ENCODE measurements at regions not wholly inside any gene's neighbourhood (a gene's known extent, or its start where the extent isn't known, plus 50 kb on each side); places are given as distances from the start of the nearest gene placed in this dataset.
A peak's percentile ranks its signal among the peaks of the same experiment; 100 is the strongest.

- TF ChIP-seq FOXP2 (optimal IDR thresholded peaks at IDR 0.05; ENCODE audit: borderline replicate concordance, extremely low read depth, extremely low read length, insufficient read depth) (no peak), POLR2AphosphoS5 (IDR thresholded peaks at IDR 0.05; ENCODE audit: low read depth, low read length) (no peak), SIN3A (IDR thresholded peaks at IDR 0.05; ENCODE audit: borderline replicate concordance, insufficient read depth, low read length) (no peak), TAF1 (IDR thresholded peaks at IDR 0.05; ENCODE audit: borderline replicate concordance, insufficient read depth, low read length) (no peak)
- TF ChIP-seq, protein P1, sequence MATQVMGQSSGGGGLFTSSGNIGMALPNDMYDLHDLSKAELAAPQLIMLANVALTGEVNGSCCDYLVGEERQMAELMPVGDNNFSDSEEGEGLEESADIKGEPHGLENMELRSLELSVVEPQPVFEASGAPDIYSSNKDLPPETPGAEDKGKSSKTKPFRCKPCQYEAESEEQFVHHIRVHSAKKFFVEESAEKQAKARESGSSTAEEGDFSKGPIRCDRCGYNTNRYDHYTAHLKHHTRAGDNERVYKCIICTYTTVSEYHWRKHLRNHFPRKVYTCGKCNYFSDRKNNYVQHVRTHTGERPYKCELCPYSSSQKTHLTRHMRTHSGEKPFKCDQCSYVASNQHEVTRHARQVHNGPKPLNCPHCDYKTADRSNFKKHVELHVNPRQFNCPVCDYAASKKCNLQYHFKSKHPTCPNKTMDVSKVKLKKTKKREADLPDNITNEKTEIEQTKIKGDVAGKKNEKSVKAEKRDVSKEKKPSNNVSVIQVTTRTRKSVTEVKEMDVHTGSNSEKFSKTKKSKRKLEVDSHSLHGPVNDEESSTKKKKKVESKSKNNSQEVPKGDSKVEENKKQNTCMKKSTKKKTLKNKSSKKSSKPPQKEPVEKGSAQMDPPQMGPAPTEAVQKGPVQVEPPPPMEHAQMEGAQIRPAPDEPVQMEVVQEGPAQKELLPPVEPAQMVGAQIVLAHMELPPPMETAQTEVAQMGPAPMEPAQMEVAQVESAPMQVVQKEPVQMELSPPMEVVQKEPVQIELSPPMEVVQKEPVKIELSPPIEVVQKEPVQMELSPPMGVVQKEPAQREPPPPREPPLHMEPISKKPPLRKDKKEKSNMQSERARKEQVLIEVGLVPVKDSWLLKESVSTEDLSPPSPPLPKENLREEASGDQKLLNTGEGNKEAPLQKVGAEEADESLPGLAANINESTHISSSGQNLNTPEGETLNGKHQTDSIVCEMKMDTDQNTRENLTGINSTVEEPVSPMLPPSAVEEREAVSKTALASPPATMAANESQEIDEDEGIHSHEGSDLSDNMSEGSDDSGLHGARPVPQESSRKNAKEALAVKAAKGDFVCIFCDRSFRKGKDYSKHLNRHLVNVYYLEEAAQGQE (IDR thresholded peaks at IDR 0.05; ENCODE audit: insufficient read depth in 1 of 2, low read depth in 2 of 2, low read length in 2 of 2): no peak
These were observed 147.9 kb upstream of the CBLN2 start for GRCh38 chr18:72692086-72692485.

DNA sequence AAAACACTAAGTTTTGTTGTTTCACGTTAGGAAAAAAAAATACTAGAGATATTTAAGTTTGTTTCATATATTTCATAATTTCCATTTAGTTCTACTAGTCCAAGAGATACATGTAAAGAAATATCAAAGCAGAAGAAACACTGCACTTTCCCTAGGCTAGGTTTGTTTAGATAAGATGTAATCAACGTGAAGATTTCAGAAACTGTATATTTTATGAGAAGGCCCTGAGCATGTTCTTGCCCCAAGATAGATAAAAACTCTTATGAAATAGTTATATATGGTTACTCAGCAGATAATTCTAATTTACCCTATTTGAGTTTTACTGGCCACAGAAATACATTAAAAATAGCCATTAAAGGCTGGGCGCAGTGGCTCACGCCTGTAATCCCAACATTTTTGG lies 143.6 kb upstream of the CBLN2 start:
- TF ChIP-seq FOXP2 (optimal IDR thresholded peaks at IDR 0.05; ENCODE audit: borderline replicate concordance, extremely low read depth, extremely low read length, insufficient read depth) (no peak), TAF1 (IDR thresholded peaks at IDR 0.05; ENCODE audit: borderline replicate concordance, insufficient read depth, low read length) (no peak), SIN3A (IDR thresholded peaks at IDR 0.05; ENCODE audit: borderline replicate concordance, insufficient read depth, low read length) (no peak), POLR2AphosphoS5 (IDR thresholded peaks at IDR 0.05; ENCODE audit: low read depth, low read length) (no peak)
- TF ChIP-seq, protein P1 (IDR thresholded peaks at IDR 0.05; ENCODE audit: insufficient read depth in 1 of 2, low read depth in 2 of 2, low read length in 2 of 2): no peak

- TF ChIP-seq SIN3A (IDR thresholded peaks at IDR 0.05; ENCODE audit: borderline replicate concordance, insufficient read depth, low read length) (no peak), POLR2AphosphoS5 (IDR thresholded peaks at IDR 0.05; ENCODE audit: low read depth, low read length) (no peak), TAF1 (IDR thresholded peaks at IDR 0.05; ENCODE audit: borderline replicate concordance, insufficient read depth, low read length) (no peak), FOXP2 (optimal IDR thresholded peaks at IDR 0.05; ENCODE audit: borderline replicate concordance, extremely low read depth, extremely low read length, insufficient read depth) (no peak)
- TF ChIP-seq, protein P1 (IDR thresholded peaks at IDR 0.05; ENCODE audit: insufficient read depth in 1 of 2, low read depth in 2 of 2, low read length in 2 of 2): no peak
These were observed 131.3 kb upstream of the CBLN2 start for GRCh38 chr18:72675394-72675793.

- peak; percentile 87 for TF ChIP-seq FOXP2 (optimal IDR thresholded peaks at IDR 0.05; ENCODE audit: borderline replicate concordance, extremely low read depth, extremely low read length, insufficient read depth)
- peak; percentile 34; the same call in 1 of the 2 replicates for TF ChIP-seq POLR2AphosphoS5 (IDR thresholded peaks at IDR 0.05; ENCODE audit: low read depth, low read length)
- no peak for TF ChIP-seq SIN3A (IDR thresholded peaks at IDR 0.05; ENCODE audit: borderline replicate concordance, insufficient read depth, low read length)
- no peak for TF ChIP-seq TAF1 (IDR thresholded peaks at IDR 0.05; ENCODE audit: borderline replicate concordance, insufficient read depth, low read length)
- TF ChIP-seq, protein P1 (IDR thresholded peaks at IDR 0.05; ENCODE audit: insufficient read depth in 1 of 2, low read depth in 2 of 2, low read length in 2 of 2): no peak
These were observed 130.6 kb upstream of the CBLN2 start for GRCh38 chr18:72674710-72675109.

GRCh38 chr18:72673242-72673641 lies 129.1 kb upstream of the CBLN2 start:
- no peak for TF ChIP-seq TAF1 (IDR thresholded peaks at IDR 0.05; ENCODE audit: borderline replicate concordance, insufficient read depth, low read length)
- TF ChIP-seq, protein P1 (IDR thresholded peaks at IDR 0.05; ENCODE audit: insufficient read depth in 1 of 2, low read depth in 2 of 2, low read length in 2 of 2): no peak
